ENCODE measurements at regions not wholly inside any gene's neighbourhood (a gene's known extent, or its start where the extent isn't known, plus 50 kb on each side); places are given as distances from the start of the nearest gene placed in this dataset.

- Histone ChIP-seq H3K4me1 (no peaks in the 10 kb centered on the region), H3K4me3 (no peak overlapping the region), H3K27ac (no peak overlapping the region), H3K36me3 (no peaks in the 10 kb centered on the region), H3K9me3 (no peaks in the 10 kb centered on the region), H3K27me3 (peaks cover 0 to 25% of the 10 kb centered on the region in 2 donors)
- TF ChIP-seq POLR2AphosphoS5 (IDR thresholded peaks at IDR 0.05): no peak
- no peak for TF ChIP-seq CTCF (IDR thresholded peaks at IDR 0.05)
- TF ChIP-seq POLR2A (IDR thresholded peaks at IDR 0.05): no peak
- DNase-seq (ENCODE audit: low spot score in 2 of 2): no peak
- intact Hi-C loops (cut with DNase I; ENCODE audit: low total_unique reads): no loop called here
These were observed 464.7 kb upstream of the FAM47C start for GRCh38 chrX:36543499-36543898.

DNA sequence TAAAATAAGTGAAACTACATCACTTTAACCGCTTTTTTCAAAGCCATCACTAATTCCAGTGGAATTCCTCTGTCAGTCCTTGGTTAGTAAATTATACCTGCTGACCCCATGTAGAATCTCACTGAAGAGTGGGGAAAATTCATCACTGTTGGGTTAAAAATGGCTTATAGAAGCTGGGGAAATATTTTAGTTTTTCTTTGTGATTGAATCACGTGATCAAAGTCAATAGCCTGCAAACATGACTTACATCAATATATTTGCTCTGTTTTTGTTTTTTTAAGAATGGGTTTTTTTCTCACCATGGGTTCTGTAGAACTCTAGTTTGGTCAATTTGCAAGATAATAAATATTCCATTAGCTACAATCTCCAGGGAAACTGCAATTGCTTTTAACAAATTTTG is 445.2 kb upstream of the FAM47C start:
- H3K9me3 ChIP-seq: no peaks in the 10 kb centered on the region
- no peaks in the 10 kb centered on the region for H3K4me1 ChIP-seq
- no peak overlapping the region for H3K27ac ChIP-seq
- no peak overlapping the region for H3K4me3 ChIP-seq
- peaks cover 0 to 19% of the 10 kb centered on the region in 2 donors for H3K27me3 ChIP-seq
- DNase-seq (ENCODE audit: low spot score in 2 of 2): no peak
- H3K36me3 ChIP-seq: no peaks in the 10 kb centered on the region
- intact Hi-C loops (cut with DNase I; ENCODE audit: low total_unique reads): no loop called here
- no peak for TF ChIP-seq POLR2A (IDR thresholded peaks at IDR 0.05)
- no peak for TF ChIP-seq CTCF (IDR thresholded peaks at IDR 0.05)
- TF ChIP-seq POLR2AphosphoS5 (IDR thresholded peaks at IDR 0.05): no peak

DNA sequence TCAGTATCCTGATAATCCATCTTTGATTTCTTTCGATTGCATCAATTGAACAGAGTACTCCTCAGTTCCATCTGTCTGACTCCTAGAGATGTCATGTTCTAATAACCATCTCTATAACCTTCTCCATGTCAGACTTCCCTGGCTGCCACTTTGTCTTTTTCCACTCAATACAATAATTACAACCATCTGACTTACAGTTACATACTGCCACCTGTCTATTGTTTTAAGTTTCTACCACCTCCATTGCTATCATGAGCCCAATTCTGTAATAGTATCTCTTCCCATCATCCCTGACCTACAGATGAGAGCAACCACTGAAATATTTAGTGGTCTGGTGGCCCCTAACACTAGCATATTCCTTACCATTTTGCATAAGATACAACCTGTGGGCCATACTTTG is 439.2 kb upstream of the FAM47C start:
- Histone ChIP-seq H3K27ac (no peak overlapping the region), H3K4me1 (no peaks in the 10 kb centered on the region), H3K36me3 (no peaks in the 10 kb centered on the region), H3K9me3 (no peaks in the 10 kb centered on the region), H3K4me3 (no peak overlapping the region), H3K27me3 (peaks cover 0 to 20% of the 10 kb centered on the region in 2 donors)
- no peak for TF ChIP-seq POLR2A (IDR thresholded peaks at IDR 0.05)
- no peak for TF ChIP-seq POLR2AphosphoS5 (IDR thresholded peaks at IDR 0.05)
- no peak for TF ChIP-seq CTCF (IDR thresholded peaks at IDR 0.05)
- intact Hi-C loops (cut with DNase I; ENCODE audit: low total_unique reads): no loop called here
- DNase-seq (ENCODE audit: low spot score in 2 of 2): no peak

GRCh38 chrX:36573720-36574119 is 434.4 kb upstream of the FAM47C start:
- Histone ChIP-seq H3K27ac (no peak overlapping the region), H3K36me3 (no peaks in the 10 kb centered on the region), H3K9me3 (no peaks in the 10 kb centered on the region), H3K4me3 (no peak overlapping the region), H3K27me3 (peaks cover 0 to 25% of the 10 kb centered on the region in 2 donors), H3K4me1 (no peaks in the 10 kb centered on the region)
- TF ChIP-seq POLR2A (IDR thresholded peaks at IDR 0.05) (no peak), POLR2AphosphoS5 (IDR thresholded peaks at IDR 0.05) (no peak), CTCF (IDR thresholded peaks at IDR 0.05) (no peak)
- DNase-seq (ENCODE audit: low spot score in 2 of 2): no peak
- intact Hi-C loops (cut with DNase I; ENCODE audit: low total_unique reads): no loop called here

GRCh38 chrX:36575670-36576069 is 432.5 kb upstream of the FAM47C start:
- no peak overlapping the region for H3K4me3 ChIP-seq
- no peaks in the 10 kb centered on the region for H3K36me3 ChIP-seq
- no peak for TF ChIP-seq POLR2AphosphoS5 (IDR thresholded peaks at IDR 0.05)
- no peak for TF ChIP-seq CTCF (IDR thresholded peaks at IDR 0.05)
- no peak for TF ChIP-seq POLR2A (IDR thresholded peaks at IDR 0.05)
- no peaks in the 10 kb centered on the region for H3K9me3 ChIP-seq
- DNase-seq (ENCODE audit: low spot score in 2 of 2): no peak
- H3K27ac ChIP-seq: no peak overlapping the region
- H3K4me1 ChIP-seq: no peaks in the 10 kb centered on the region
- peaks cover 0 to 18% of the 10 kb centered on the region in 2 donors for H3K27me3 ChIP-seq
- intact Hi-C loops (cut with DNase I; ENCODE audit: low total_unique reads): no loop called here

Measured in breast epithelium (tissue), 4 donors.